ENCODE measurements at regions not wholly inside any gene's neighbourhood (a gene's known extent, or its start where the extent isn't known, plus 50 kb on each side); places are given as distances from the start of the nearest gene placed in this dataset.

DNA sequence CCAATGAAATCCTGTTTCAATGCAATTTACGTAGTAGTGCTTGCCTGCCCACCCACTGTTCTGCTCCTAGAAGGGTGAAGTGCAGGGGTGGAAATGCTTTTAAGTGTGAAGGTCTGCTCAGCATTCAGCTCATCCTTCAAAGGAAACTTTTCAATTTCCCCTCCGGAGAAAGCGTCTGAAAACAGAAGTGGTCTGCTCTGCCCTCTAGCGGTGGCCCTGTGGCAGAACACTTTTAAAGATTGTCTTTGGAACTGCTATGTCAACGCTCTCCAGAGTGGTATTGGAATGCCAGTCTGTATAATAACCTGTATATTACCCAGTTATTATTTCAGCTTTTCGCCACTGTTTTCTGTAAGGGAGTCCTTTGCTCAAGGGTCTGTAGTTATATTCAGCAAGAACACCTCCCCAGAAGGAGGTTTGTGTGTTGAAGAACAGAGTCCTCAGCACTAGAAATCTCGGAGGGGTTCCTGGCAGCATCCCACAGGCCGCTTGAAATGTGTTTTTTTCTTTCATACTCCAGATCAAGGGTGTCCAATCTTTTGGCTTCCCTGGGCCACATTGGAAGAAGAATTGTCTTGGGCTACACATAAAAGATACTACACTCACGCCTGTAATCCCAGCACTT, 63.1 kb upstream of the KLHL31 start:
- Mint-ChIP-seq H3K36me3 (no peaks in the 10 kb centered on the region), H3K4me3 (peak overlapping the region in 2 of 7 donors; percentile 38 to 52), H3K27me3 (peaks cover 4 to 18% of the 10 kb centered on the region in 2 donors), H3K27ac (peak overlapping the region in 1 of 8 donors; percentile 36), H3K9me3 (no peaks in the 10 kb centered on the region), H3K4me1 (peaks cover 10 to 21% (median 13%) of the 10 kb centered on the region in 3 donors)
- Histone ChIP-seq H3K27me3 (ENCODE audit: insufficient read depth, low read length, poor library complexity, severe bottlenecking) (no peaks in the 10 kb centered on the region), H3K9me3 (ENCODE audit: low read length) (no peaks in the 10 kb centered on the region), H3K4me1 (ENCODE audit: insufficient read depth, low read length) (no peaks in the 10 kb centered on the region), H3K36me3 (ENCODE audit: insufficient read depth, low read length) (no peaks in the 10 kb centered on the region), H3K4me3 (ENCODE audit: low read length) (no peak overlapping the region), H3K27ac (ENCODE audit: low read depth, low read length) (no peak overlapping the region)
- POLR2A ChIA-PET, result no interaction called here
- CTCF ChIA-PET, result interaction anchor here (0.8 to 7.3 kb wide), 19 partner anchors 8 to 556 kb away, joined by 3 to 107 read pairs (median 4); partner anchors contain the start of gene GCLC
- peak; percentile 33 to 49 (median 44) for DNase-seq

- Mint-ChIP-seq H3K9me3 (no peaks in the 10 kb centered on the region), H3K36me3 (no peaks in the 10 kb centered on the region), H3K27ac (no peak overlapping the region), H3K4me3 (no peak overlapping the region), H3K27me3 (peaks cover 4 to 21% of the 10 kb centered on the region in 2 donors), H3K4me1 (peaks cover 10 to 21% (median 13%) of the 10 kb centered on the region in 3 donors)
- H3K36me3 ChIP-seq (ENCODE audit: insufficient read depth, low read length), result no peaks in the 10 kb centered on the region
- no peak for DNase-seq
- no peaks in the 10 kb centered on the region for H3K9me3 ChIP-seq (ENCODE audit: low read length)
- POLR2A ChIA-PET, result no interaction called here
- no peak overlapping the region for H3K4me3 ChIP-seq (ENCODE audit: low read length)
- no peaks in the 10 kb centered on the region for H3K27me3 ChIP-seq (ENCODE audit: insufficient read depth, low read length, poor library complexity, severe bottlenecking)
- CTCF ChIA-PET, result interaction anchor here (0.8 to 7.3 kb wide), 15 partner anchors 9 to 555 kb away, joined by 3 to 107 read pairs (median 4); no protein-coding TSS in a partner anchor
- H3K27ac ChIP-seq (ENCODE audit: low read depth, low read length), result no peak overlapping the region
- no peaks in the 10 kb centered on the region for H3K4me1 ChIP-seq (ENCODE audit: insufficient read depth, low read length)
Observed at GRCh38 chr6:53727748-53728147, 62.2 kb upstream of the KLHL31 start.

DNA sequence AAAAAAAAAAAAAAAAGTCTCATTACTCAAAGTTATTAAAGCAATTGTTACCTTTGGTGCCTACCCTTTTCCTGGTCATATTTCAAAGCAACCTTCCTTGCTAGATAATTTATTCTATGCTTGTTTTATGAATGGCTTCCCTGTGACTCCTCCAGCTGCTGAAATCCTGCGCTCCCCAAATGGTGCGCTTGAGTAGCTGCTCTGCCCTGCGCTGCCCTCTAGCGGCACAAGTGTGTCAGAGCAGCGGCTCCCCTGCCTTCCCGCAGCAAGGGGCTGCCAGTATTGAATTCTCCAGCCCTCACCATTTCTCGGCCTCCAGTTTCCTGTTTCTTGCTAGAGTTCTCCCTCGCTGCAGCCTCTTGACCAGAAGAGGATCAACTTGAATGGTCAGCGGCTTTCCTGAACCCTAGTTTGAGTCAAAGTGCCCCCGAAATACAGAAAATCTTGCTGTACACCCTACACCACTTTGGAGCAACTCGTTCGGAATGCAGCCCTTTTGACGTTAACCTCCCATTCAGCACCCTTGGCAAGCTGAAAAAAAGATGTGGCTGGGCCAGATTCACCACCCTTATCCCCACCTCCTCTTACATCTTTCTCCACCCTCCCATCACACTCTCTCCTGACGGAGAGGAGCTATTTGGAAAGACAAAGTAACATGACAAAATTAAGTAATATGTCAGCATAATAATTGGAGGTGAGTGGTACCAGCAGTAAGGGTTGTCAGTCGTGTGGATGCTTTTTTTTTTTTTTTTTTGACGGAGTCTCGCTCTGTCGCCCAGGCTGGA, 60.4 kb upstream of the KLHL31 start:
- Histone ChIP-seq H3K36me3 (ENCODE audit: insufficient read depth, low read length) (no peaks in the 10 kb centered on the region), H3K27me3 (ENCODE audit: insufficient read depth, low read length, poor library complexity, severe bottlenecking) (no peaks in the 10 kb centered on the region), H3K9me3 (ENCODE audit: low read length) (no peaks in the 10 kb centered on the region), H3K27ac (ENCODE audit: low read depth, low read length) (no peak overlapping the region), H3K4me3 (ENCODE audit: low read length) (no peak overlapping the region), H3K4me1 (ENCODE audit: insufficient read depth, low read length) (no peaks in the 10 kb centered on the region)
- peak; percentile 58 to 77 (median 65) for DNase-seq
- ChIA-PET CTCF (interaction anchor here (0.8 to 7.3 kb wide), 30 partner anchors 9 to 555 kb away, joined by 3 to 107 read pairs (median 4); partner anchors contain the start of gene GCLC), POLR2A (interaction anchor here (1.1 kb wide), 1 partner anchor 67 kb away, joined by 3 read pairs; no protein-coding TSS in a partner anchor)
- Mint-ChIP-seq H3K27me3 (peaks cover 4 to 27% of the 10 kb centered on the region in 2 donors), H3K36me3 (no peaks in the 10 kb centered on the region), H3K4me3 (peak overlapping the region in 1 of 7 donors; percentile 32), H3K9me3 (no peaks in the 10 kb centered on the region), H3K4me1 (peaks cover 7 to 11% (median 10%) of the 10 kb centered on the region in 3 donors), H3K27ac (no peak overlapping the region)

DNA sequence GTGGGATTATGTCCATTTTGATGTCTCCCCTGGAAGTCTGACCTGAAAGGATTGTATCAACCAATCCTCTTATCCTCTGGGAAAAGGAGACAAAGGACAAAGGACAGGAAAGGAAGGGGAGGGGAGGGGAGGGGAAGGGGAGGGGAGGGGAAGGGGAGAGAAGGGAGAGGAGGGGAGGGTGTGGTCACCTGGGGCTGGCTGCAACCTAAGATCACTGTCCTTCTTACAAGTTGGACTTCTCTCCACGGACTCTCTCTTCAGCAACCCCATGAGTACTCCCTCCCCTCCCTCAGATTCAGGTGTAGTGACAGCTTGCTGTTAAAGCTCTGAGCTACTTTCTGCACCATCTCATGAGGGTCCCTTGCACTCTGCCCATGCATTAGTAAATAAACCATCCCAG, 58.9 kb upstream of the KLHL31 start:
- Mint-ChIP-seq H3K9me3 (no peaks in the 10 kb centered on the region), H3K4me3 (no peak overlapping the region), H3K27me3 (peaks cover 4 to 27% of the 10 kb centered on the region in 2 donors), H3K4me1 (peaks cover 7 to 11% (median 10%) of the 10 kb centered on the region in 3 donors), H3K36me3 (no peaks in the 10 kb centered on the region), H3K27ac (no peak overlapping the region)
- H3K27me3 ChIP-seq (ENCODE audit: insufficient read depth, low read length, poor library complexity, severe bottlenecking), result no peaks in the 10 kb centered on the region
- no peaks in the 10 kb centered on the region for H3K9me3 ChIP-seq (ENCODE audit: low read length)
- H3K4me3 ChIP-seq (ENCODE audit: low read length), result no peak overlapping the region
- no peak for DNase-seq
- H3K4me1 ChIP-seq (ENCODE audit: insufficient read depth, low read length), result no peaks in the 10 kb centered on the region
- no peaks in the 10 kb centered on the region for H3K36me3 ChIP-seq (ENCODE audit: insufficient read depth, low read length)
- POLR2A ChIA-PET, result no interaction called here
- CTCF ChIA-PET, result interaction anchor here (1.0 to 7.3 kb wide), 10 partner anchors 12 to 659 kb away, joined by 3 to 107 read pairs (median 7); partner anchors contain the start of genes FBXO9 and GCLC
- no peak overlapping the region for H3K27ac ChIP-seq (ENCODE audit: low read depth, low read length)

DNA sequence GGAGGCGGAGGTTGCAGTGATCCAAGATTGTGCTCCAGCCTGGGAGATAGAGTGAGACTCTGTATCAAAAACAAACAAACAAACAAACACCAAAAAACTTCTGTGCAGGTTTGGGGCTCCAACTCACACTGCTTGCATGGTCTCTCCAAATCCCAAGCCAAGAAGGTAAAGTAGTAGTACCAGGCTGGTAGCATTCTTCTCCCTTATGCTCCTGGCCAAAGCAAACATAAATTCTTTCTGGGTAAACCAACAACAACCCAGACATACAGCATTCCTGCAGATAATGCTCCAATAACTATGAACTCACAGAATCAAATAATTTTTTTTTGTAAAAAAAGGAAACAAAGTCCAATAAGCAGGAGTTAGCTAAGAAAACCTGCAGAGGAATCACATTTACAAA, 57.8 kb upstream of the KLHL31 start:
- no peak overlapping the region for H3K27ac Mint-ChIP-seq
- POLR2A ChIA-PET, result no interaction called here
- H3K27me3 Mint-ChIP-seq, result peaks cover 4 to 27% of the 10 kb centered on the region in 2 donors
- H3K4me3 Mint-ChIP-seq, result no peak overlapping the region
- Histone ChIP-seq H3K9me3 (ENCODE audit: low read length) (no peaks in the 10 kb centered on the region), H3K36me3 (ENCODE audit: insufficient read depth, low read length) (no peaks in the 10 kb centered on the region), H3K4me3 (ENCODE audit: low read length) (no peak overlapping the region), H3K4me1 (ENCODE audit: insufficient read depth, low read length) (no peaks in the 10 kb centered on the region), H3K27ac (ENCODE audit: low read depth, low read length) (no peak overlapping the region), H3K27me3 (ENCODE audit: insufficient read depth, low read length, poor library complexity, severe bottlenecking) (no peaks in the 10 kb centered on the region)
- no peaks in the 10 kb centered on the region for H3K9me3 Mint-ChIP-seq
- no peak for DNase-seq
- H3K4me1 Mint-ChIP-seq, result peaks cover 5 to 11% (median 11%) of the 10 kb centered on the region in 3 donors
- CTCF ChIA-PET, result interaction anchor here (0.9 to 7.3 kb wide), 5 partner anchors 11 to 230 kb away, joined by 3 to 107 read pairs (median 21); no protein-coding TSS in a partner anchor
- H3K36me3 Mint-ChIP-seq, result no peaks in the 10 kb centered on the region

GRCh38 chr6:53721766-53722165, 56.2 kb upstream of the KLHL31 start:
- POLR2A ChIA-PET, result no interaction called here
- Mint-ChIP-seq H3K36me3 (no peaks in the 10 kb centered on the region), H3K4me3 (no peak overlapping the region), H3K27ac (no peak overlapping the region), H3K9me3 (no peaks in the 10 kb centered on the region), H3K27me3 (peaks cover 8 to 32% of the 10 kb centered on the region in 2 donors), H3K4me1 (peaks cover 4 to 11% (median 10%) of the 10 kb centered on the region in 3 donors)
- Histone ChIP-seq H3K36me3 (ENCODE audit: insufficient read depth, low read length) (no peaks in the 10 kb centered on the region), H3K4me3 (ENCODE audit: low read length) (no peak overlapping the region), H3K9me3 (ENCODE audit: low read length) (no peaks in the 10 kb centered on the region), H3K27me3 (ENCODE audit: insufficient read depth, low read length, poor library complexity, severe bottlenecking) (no peaks in the 10 kb centered on the region), H3K27ac (ENCODE audit: low read depth, low read length) (no peak overlapping the region), H3K4me1 (ENCODE audit: insufficient read depth, low read length) (no peaks in the 10 kb centered on the region)
- no peak for DNase-seq
- CTCF ChIA-PET, result interaction anchor here (1.3 to 2.3 kb wide), 4 partner anchors 13 to 229 kb away, joined by 3 to 7 read pairs (median 4); no protein-coding TSS in a partner anchor

GRCh38 chr6:53718597-53719460, 53.3 kb upstream of the KLHL31 start:
- peak in 2 of 5 donors; percentile 15 to 28 for DNase-seq
- H3K27me3 Mint-ChIP-seq, result peaks cover 8 to 21% of the 10 kb centered on the region in 2 donors

More at GRCh38 chr6:53718597-53719460, 53.3 kb upstream of the KLHL31 start:
- Mint-ChIP-seq H3K4me3 (no peak overlapping the region), H3K4me1 (peaks cover 2 to 5% (median 4%) of the 10 kb centered on the region in 3 donors), H3K9me3 (no peaks in the 10 kb centered on the region), H3K36me3 (no peaks in the 10 kb centered on the region), H3K27ac (no peak overlapping the region)
- ChIA-PET CTCF (interaction anchor here (0.5 to 2.4 kb wide), 23 partner anchors 10 to 842 kb away, joined by 3 to 19 read pairs (median 3); partner anchors contain the start of genes GCLC and LRRC1), POLR2A (no interaction called here)
- Histone ChIP-seq H3K27me3 (ENCODE audit: insufficient read depth, low read length, poor library complexity, severe bottlenecking) (no peaks in the 10 kb centered on the region), H3K4me3 (ENCODE audit: low read length) (no peak overlapping the region), H3K27ac (ENCODE audit: low read depth, low read length) (no peak overlapping the region), H3K4me1 (ENCODE audit: insufficient read depth, low read length) (no peaks in the 10 kb centered on the region), H3K9me3 (ENCODE audit: low read length) (no peaks in the 10 kb centered on the region), H3K36me3 (ENCODE audit: insufficient read depth, low read length) (no peaks in the 10 kb centered on the region)
